HCT116 (cell line): ENCODE measurements at regions not wholly inside any gene's neighbourhood (a gene's known extent, or its start where the extent isn't known, plus 50 kb on each side); places are given as distances from the start of the nearest gene placed in this dataset.

Experiments used
- ATF3 ChIP-seq: IDR thresholded peaks from 2 replicates; pipeline ENCODE4 v1.6.1; 2012
- CTCF ChIP-seq, 3 experiments: fragments of 200-600 bp in 1 of 3; sonication (generic) in 1 of 3; IDR thresholded peaks in 2 of 3; conservative IDR thresholded peaks in 1 of 3; 2 replicates each; pipeline ENCODE4 v1.5.1; 2012 to 2017; ENCODE audit warnings: low read depth in 2 of 3, low read length in 2 of 3, antibody characterized with exemption in 1 of 3, borderline replicate concordance in 1 of 3, control low read depth in 1 of 3, mild to moderate bottlenecking in 1 of 3, mixed read lengths in 1 of 3, mixed run types in 1 of 3, moderate library complexity in 1 of 3; ENCODE audit not compliant: insufficient read depth in 1 of 3
- ELF1 ChIP-seq: IDR thresholded peaks from 2 replicates; pipeline ENCODE4 v1.6.1; 2012; ENCODE audit warnings: low read depth, borderline replicate concordance
- EZH2 ChIP-seq: fragments of 200-600 bp; sonication (generic); IDR thresholded peaks from 2 replicates; pipeline ENCODE4 v1.6.1; 2017; ENCODE audit warnings: antibody characterized with exemption, mixed run types
- EZH2phosphoT487 ChIP-seq: fragments of 200-600 bp; IDR thresholded peaks from 2 replicates; pipeline ENCODE4 v1.6.1; 2018; ENCODE audit warnings: antibody characterized with exemption, borderline replicate concordance
- MAX ChIP-seq: IDR thresholded peaks from 2 replicates; pipeline ENCODE4 v1.6.1; 2012
- POLR2A ChIP-seq: IDR thresholded peaks from 2 replicates; pipeline ENCODE4 v1.7.0; 2011; ENCODE audit warnings: borderline replicate concordance; ENCODE audit not compliant: insufficient read depth, insufficient read length; ENCODE audit errors: extremely low read depth
- RAD21 ChIP-seq: IDR thresholded peaks from 2 replicates; pipeline ENCODE4 v1.6.1; 2012; ENCODE audit warnings: low read depth, mild to moderate bottlenecking
- TCF7L2 ChIP-seq: IDR thresholded peaks from 2 replicates; pipeline ENCODE4 v1.7.0; 2011; ENCODE audit warnings: borderline replicate concordance, inconsistent platforms; ENCODE audit not compliant: insufficient read depth, insufficient read length; ENCODE audit errors: extremely low read depth
- ZFX ChIP-seq: fragments of 450-650 bp; IDR thresholded peaks from 2 replicates; pipeline ENCODE4 v1.6.1; 2017

- TF ChIP-seq POLR2A (no peak), MAX (no peak), ELF1 (no peak), CTCF (IDR thresholded peaks at IDR 0.05 in 2 of 3, conservative IDR thresholded peaks at IDR 0.05 in 1 of 3; ENCODE audit: borderline replicate concordance in 1 of 3, insufficient read depth in 1 of 3, low read depth in 2 of 3, low read length in 2 of 3) (peak in 2 of 3 experiments; percentile 20 to 51; a peak in 1 of 6 replicates), ATF3 (no peak), ZFX (no peak), TCF7L2 (no peak), RAD21 (peak; percentile 71), EZH2phosphoT487 (no peak), EZH2 (no peak)
Observed at GRCh38 chr6:144647971-144648651, 363.0 kb downstream of the UTRN start.
